Calu3 (cell line): ENCODE measurements at regions not wholly inside any gene's neighbourhood (a gene's known extent, or its start where the extent isn't known, plus 50 kb on each side); places are given as distances from the start of the nearest gene placed in this dataset.

ENCODE experiments used
- BruUV-seq: library from RNA; stranded (reverse); fragments of 400-500 nt; replicated peaks from 2 replicates; lab custom pipeline; 2021; lab: Mats Ljungman, UMichigan
- CTCF ChIA-PET: fragments of 300-600 bp; sonication (Branson Sonifier 250); formaldehyde crosslinking; loops from one replicate; lab custom pipeline; 2022; ENCODE audit warnings: antibody characterized with exemption; lab: Charles Lee
- DNase-seq: peaks from one replicate; pipeline ENCODE4 v3.0.0; 2022
- H3K27ac Mint-ChIP-seq: one replicate; pipeline ENCODE4 v1.8.0; 2022; ENCODE audit warnings: mixed read lengths; ENCODE audit not compliant: unreplicated experiment
- H3K27me3 Mint-ChIP-seq: one replicate; pipeline ENCODE4 v1.8.0; 2022; ENCODE audit warnings: mixed read lengths; ENCODE audit not compliant: unreplicated experiment
- H3K36me3 Mint-ChIP-seq: one replicate; pipeline ENCODE4 v1.8.0; 2022; ENCODE audit warnings: mild to moderate bottlenecking, moderate library complexity, mixed read lengths; ENCODE audit not compliant: insufficient read depth, unreplicated experiment
- H3K4me1 Mint-ChIP-seq: one replicate; pipeline ENCODE4 v1.8.0; 2022; ENCODE audit warnings: mild to moderate bottlenecking, low read depth, mixed read lengths; ENCODE audit not compliant: unreplicated experiment
- H3K4me3 Mint-ChIP-seq: one replicate; pipeline ENCODE4 v1.8.0; 2022; ENCODE audit warnings: mild to moderate bottlenecking, low read depth, moderate library complexity, mixed read lengths; ENCODE audit not compliant: unreplicated experiment
- H3K9me3 Mint-ChIP-seq: one replicate; pipeline ENCODE4 v1.8.0; 2022; ENCODE audit warnings: low read depth, mixed read lengths; ENCODE audit not compliant: unreplicated experiment
- intact Hi-C: fragments of 100-400 bp; cut with micrococcal nuclease; formaldehyde crosslinking; loops from one replicate; pipeline ENCODE4 v1.10.0; 2022; ENCODE audit not compliant: unreplicated experiment
- TF ChIP-seq, protein P1 (sequence below): fragments of 200-600 bp; IDR thresholded peaks from one replicate; pipeline ENCODE4 v1.8.0; 2022; ENCODE audit warnings: antibody characterized with exemption; ENCODE audit not compliant: unreplicated experiment

DNA sequence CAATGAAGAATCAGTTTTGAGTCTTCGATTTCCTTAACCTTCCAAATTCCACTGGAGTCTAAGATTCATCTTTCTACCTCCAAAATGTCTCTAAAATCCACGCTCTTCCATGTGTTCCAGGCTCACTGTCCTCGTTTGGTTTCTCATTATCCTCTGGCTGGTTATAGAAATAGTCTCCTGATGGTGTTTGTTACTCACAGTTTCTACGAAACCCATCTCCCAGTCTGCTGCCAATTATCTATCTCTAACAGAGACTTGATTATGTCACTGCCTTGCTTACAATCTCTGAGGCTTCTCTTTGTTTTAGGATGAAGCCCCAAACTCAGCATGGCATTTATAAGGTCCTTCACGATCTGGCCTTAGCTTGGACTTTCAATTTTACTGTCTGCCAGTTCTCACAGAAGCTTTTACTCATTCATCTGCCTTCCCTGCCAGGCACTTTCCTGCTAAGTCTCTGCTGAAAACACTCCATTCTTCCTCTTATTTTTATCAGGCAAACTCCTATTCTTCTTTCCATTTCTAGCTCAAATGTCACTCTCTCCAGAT, 339.6 kb upstream of the SGCD start:
- no peaks in the 10 kb centered on the region for H3K4me1 Mint-ChIP-seq
- CTCF ChIA-PET = no interaction called here
- TF ChIP-seq, protein P1, sequence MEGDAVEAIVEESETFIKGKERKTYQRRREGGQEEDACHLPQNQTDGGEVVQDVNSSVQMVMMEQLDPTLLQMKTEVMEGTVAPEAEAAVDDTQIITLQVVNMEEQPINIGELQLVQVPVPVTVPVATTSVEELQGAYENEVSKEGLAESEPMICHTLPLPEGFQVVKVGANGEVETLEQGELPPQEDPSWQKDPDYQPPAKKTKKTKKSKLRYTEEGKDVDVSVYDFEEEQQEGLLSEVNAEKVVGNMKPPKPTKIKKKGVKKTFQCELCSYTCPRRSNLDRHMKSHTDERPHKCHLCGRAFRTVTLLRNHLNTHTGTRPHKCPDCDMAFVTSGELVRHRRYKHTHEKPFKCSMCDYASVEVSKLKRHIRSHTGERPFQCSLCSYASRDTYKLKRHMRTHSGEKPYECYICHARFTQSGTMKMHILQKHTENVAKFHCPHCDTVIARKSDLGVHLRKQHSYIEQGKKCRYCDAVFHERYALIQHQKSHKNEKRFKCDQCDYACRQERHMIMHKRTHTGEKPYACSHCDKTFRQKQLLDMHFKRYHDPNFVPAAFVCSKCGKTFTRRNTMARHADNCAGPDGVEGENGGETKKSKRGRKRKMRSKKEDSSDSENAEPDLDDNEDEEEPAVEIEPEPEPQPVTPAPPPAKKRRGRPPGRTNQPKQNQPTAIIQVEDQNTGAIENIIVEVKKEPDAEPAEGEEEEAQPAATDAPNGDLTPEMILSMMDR = no peak

DNA sequence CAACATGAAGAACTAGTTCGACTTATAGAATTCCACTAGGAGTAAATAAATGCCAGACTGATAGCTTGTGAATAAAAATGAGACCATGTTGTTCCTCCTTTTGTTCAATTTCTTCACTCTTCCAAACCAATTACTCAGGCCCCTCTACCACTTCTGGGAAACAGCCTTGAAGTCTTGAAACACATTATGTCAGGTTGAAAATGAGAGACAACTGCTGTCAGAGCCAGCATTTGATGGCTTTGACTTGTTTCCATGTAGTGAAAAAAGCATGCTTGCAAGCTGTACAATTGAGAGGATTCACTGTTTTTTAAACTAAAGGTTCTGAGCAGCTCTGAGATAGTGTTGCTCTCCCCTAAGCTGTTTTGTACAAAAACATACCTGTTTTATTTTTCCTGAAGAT, 337.1 kb upstream of the SGCD start:
- no TSS peak for BruUV-seq
- CTCF ChIA-PET = no interaction called here
- no peak for DNase-seq
- no peaks in the 10 kb centered on the region for H3K36me3 Mint-ChIP-seq
- no peak overlapping the region for H3K27ac Mint-ChIP-seq
- H3K27me3 Mint-ChIP-seq = no peaks in the 10 kb centered on the region
- H3K9me3 Mint-ChIP-seq = peaks cover 13% of the 10 kb centered on the region
- H3K4me3 Mint-ChIP-seq = no peak overlapping the region
- intact Hi-C loops = no loop called here
- TF ChIP-seq, protein P1 = no peak
- H3K4me1 Mint-ChIP-seq = no peaks in the 10 kb centered on the region

More for the DNA sequence above, 339.6 kb upstream of the SGCD start:
- Mint-ChIP-seq H3K27me3 (peaks cover 2% of the 10 kb centered on the region), H3K36me3 (no peaks in the 10 kb centered on the region), H3K4me3 (no peak overlapping the region), H3K9me3 (peaks cover 13% of the 10 kb centered on the region), H3K27ac (no peak overlapping the region)
- intact Hi-C loops = no loop called here
- DNase-seq = no peak
- BruUV-seq = no TSS peak

DNA sequence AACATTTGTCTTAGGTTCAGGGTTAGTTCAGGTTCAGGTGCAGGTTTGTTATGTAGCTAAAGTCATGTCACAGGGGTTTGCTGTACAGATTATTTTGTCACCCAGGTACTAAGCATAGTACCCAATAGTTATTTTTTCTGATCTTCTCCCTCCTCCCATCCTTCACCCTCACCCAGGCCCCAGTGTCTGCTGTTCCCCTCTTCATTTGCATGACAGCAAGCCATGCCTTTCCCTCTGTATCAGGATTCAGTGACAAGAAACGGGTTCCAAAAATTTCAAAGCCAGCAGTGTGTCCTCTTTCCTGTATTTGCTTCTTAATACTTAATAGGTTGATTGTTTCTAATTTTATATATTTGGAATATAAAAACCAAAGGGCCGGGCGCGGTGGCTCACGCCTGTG, 330.8 kb upstream of the SGCD start:
- no peaks in the 10 kb centered on the region for H3K9me3 Mint-ChIP-seq
- intact Hi-C loops = no loop called here
- no peaks in the 10 kb centered on the region for H3K4me1 Mint-ChIP-seq
- H3K36me3 Mint-ChIP-seq = no peaks in the 10 kb centered on the region
- no peak overlapping the region for H3K4me3 Mint-ChIP-seq
- no TSS peak for BruUV-seq
- no peaks in the 10 kb centered on the region for H3K27me3 Mint-ChIP-seq
- TF ChIP-seq, protein P1 = no peak
- no peak for DNase-seq
- CTCF ChIA-PET = no interaction called here
- no peak overlapping the region for H3K27ac Mint-ChIP-seq

DNA sequence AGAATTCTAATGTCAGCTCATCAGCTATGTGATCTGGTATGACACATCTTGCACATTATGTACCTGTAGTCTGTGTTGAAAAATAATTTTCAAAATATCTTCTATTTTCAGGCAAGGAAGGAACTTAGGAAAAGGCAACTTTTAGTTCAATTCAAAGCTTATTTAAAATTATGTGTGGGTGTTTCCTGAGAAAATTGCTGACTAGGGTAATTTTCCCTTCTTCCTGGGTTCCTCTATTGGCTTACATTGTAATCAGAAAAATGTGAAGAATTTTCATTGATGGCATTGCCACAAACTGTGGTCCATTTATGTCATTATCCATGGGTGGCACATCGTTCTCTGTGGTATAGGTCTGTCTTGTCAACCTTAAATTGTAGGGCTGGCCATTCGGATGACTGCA, 328.7 kb upstream of the SGCD start:
- DNase-seq = no peak
- CTCF ChIA-PET = no interaction called here
- TF ChIP-seq, protein P1 = no peak
- Mint-ChIP-seq H3K27ac (no peak overlapping the region), H3K27me3 (no peaks in the 10 kb centered on the region), H3K36me3 (no peaks in the 10 kb centered on the region), H3K9me3 (no peaks in the 10 kb centered on the region), H3K4me1 (no peaks in the 10 kb centered on the region), H3K4me3 (no peak overlapping the region)
- intact Hi-C loops = no loop called here
- BruUV-seq = no TSS peak
